Cardiac muscle cell (in vitro differentiated cells and primary cell): ENCODE measurements at regions not wholly inside any gene's neighbourhood (a gene's known extent, or its start where the extent isn't known, plus 50 kb on each side); places are given as distances from the start of the nearest gene placed in this dataset.

ENCODE experiments used
- DNase-seq, 2 donors: peaks; one replicate each; pipeline versions ENCODE4 v3.0.0 to v3.0.0-alpha.2; 2010 to 2017; ENCODE audit warnings: low read depth in 1 of 2, low spot score in 1 of 2
- H3K27ac ChIP-seq: fragments of 200-600 bp; sonication (generic); 2 replicates; pipeline ENCODE4 v1.5.1; 2016
- H3K27me3 ChIP-seq: fragments of 200-600 bp; sonication (generic); 2 replicates; pipeline ENCODE4 v1.6.0; 2016; ENCODE audit warnings: control low read depth
- H3K36me3 ChIP-seq: fragments of 200-600 bp; sonication (generic); 2 replicates; pipeline ENCODE4 v1.5.1; 2016; ENCODE audit warnings: control low read depth
- H3K4me1 ChIP-seq: fragments of 200-600 bp; sonication (generic); 2 replicates; pipeline ENCODE4 v1.8.1; 2017; ENCODE audit warnings: low read depth, mild to moderate bottlenecking, mixed run types
- H3K4me3 ChIP-seq: fragments of 200-600 bp; sonication (generic); 2 replicates; pipeline ENCODE4 v1.5.1; 2016; ENCODE audit warnings: mild to moderate bottlenecking
- H3K9me3 ChIP-seq: fragments of 200-600 bp; sonication (generic); 2 replicates; pipeline ENCODE4 v1.5.1; 2017; ENCODE audit warnings: low read depth, mild to moderate bottlenecking, control low read depth
- TF ChIP-seq, protein P1 (sequence below): IDR thresholded peaks from 2 replicates; pipeline ENCODE4 v1.5.1; 2012; ENCODE audit warnings: low read depth, mild to moderate bottlenecking, low read length

DNA sequence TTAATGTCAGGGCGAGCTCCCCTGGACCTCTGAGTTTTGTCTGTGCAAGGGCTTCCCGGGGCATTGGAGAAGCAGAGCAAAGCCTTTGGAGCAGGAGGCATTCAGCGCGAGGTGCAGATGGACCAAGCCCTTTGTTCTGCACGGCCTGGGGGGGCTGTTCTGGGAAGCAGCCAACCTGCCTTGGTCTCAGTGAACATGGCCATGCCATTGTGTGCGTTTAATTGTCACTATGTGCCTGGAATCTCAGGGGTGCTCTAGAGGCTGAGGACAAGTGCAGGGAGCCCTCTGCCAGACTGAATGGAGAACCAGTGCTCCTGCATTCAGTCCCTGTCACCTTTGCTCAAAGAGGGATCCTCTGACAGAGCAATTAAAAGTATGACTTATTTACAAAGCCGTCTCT lies 329.4 kb downstream of the IRX1 start:
- DNase-seq = no peak
- H3K4me3 ChIP-seq = no peak overlapping the region
- H3K36me3 ChIP-seq = no peaks in the 10 kb centered on the region
- TF ChIP-seq, protein P1, sequence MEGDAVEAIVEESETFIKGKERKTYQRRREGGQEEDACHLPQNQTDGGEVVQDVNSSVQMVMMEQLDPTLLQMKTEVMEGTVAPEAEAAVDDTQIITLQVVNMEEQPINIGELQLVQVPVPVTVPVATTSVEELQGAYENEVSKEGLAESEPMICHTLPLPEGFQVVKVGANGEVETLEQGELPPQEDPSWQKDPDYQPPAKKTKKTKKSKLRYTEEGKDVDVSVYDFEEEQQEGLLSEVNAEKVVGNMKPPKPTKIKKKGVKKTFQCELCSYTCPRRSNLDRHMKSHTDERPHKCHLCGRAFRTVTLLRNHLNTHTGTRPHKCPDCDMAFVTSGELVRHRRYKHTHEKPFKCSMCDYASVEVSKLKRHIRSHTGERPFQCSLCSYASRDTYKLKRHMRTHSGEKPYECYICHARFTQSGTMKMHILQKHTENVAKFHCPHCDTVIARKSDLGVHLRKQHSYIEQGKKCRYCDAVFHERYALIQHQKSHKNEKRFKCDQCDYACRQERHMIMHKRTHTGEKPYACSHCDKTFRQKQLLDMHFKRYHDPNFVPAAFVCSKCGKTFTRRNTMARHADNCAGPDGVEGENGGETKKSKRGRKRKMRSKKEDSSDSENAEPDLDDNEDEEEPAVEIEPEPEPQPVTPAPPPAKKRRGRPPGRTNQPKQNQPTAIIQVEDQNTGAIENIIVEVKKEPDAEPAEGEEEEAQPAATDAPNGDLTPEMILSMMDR = no peak
- no peaks in the 10 kb centered on the region for H3K4me1 ChIP-seq
- no peak overlapping the region for H3K27ac ChIP-seq
- no peaks in the 10 kb centered on the region for H3K27me3 ChIP-seq
- H3K9me3 ChIP-seq = no peaks in the 10 kb centered on the region

DNA sequence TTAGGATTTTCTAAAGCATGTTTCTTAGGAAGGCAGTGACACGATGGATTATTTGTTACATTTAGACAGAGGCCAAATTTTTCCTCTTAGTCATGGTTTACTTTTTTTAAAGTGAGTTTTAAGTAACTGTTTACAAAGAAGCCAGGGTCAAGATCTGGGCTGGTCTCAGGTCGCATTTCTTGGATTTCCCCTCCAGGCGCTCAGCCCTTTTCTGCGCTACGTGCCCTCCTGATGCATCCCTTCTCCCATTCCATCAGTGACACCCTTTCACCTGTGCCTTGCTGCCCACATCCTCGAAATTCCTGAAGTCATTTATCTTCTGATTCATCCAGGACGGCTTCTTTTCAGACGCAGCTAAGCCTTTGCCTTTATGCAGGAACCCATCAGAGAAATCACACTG lies 330.3 kb downstream of the IRX1 start:
- H3K36me3 ChIP-seq = no peaks in the 10 kb centered on the region
- no peak for DNase-seq
- no peaks in the 10 kb centered on the region for H3K9me3 ChIP-seq
- TF ChIP-seq, protein P1 = no peak
- no peaks in the 10 kb centered on the region for H3K4me1 ChIP-seq
- no peaks in the 10 kb centered on the region for H3K27me3 ChIP-seq
- H3K27ac ChIP-seq = no peak overlapping the region
- no peak overlapping the region for H3K4me3 ChIP-seq

DNA sequence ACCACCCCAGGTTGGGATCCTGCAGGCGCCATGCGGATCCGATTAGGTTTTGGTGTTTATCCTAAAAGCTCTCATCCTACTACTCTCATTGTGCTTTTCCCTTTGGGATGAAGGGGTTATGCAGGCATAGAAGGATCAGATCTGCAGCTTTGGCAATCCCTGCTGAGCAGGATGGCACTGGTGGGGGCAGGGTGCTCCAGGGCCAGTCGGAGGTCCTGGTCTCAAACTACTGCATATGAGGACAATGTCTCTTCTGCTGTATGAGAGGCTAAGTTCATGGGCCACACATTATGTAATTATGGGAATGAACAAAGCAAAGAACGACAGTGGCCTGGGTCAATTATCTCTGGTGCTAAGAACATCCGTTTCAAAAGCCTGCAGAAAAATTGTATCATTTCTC lies 334.2 kb downstream of the IRX1 start:
- TF ChIP-seq, protein P1 = no peak
- H3K27ac ChIP-seq = no peak overlapping the region
- H3K4me3 ChIP-seq = no peak overlapping the region
- H3K27me3 ChIP-seq = no peaks in the 10 kb centered on the region
- H3K9me3 ChIP-seq = no peaks in the 10 kb centered on the region
- no peaks in the 10 kb centered on the region for H3K4me1 ChIP-seq
- DNase-seq = no peak
- H3K36me3 ChIP-seq = no peaks in the 10 kb centered on the region

- Histone ChIP-seq H3K4me3 (no peak overlapping the region), H3K9me3 (no peaks in the 10 kb centered on the region), H3K27me3 (no peaks in the 10 kb centered on the region), H3K4me1 (no peaks in the 10 kb centered on the region), H3K36me3 (no peaks in the 10 kb centered on the region), H3K27ac (no peak overlapping the region)
- DNase-seq = no peak
- TF ChIP-seq, protein P1 = no peak
Measured at GRCh38 chr5:3931976-3932375, 336.3 kb downstream of the IRX1 start.

GRCh38 chr5:3933536-3933935 lies 337.9 kb downstream of the IRX1 start:
- no peak overlapping the region for H3K4me3 ChIP-seq
- no peaks in the 10 kb centered on the region for H3K4me1 ChIP-seq
- H3K36me3 ChIP-seq = no peaks in the 10 kb centered on the region
- no peak overlapping the region for H3K27ac ChIP-seq
- TF ChIP-seq, protein P1 = no peak
- no peak for DNase-seq
- H3K27me3 ChIP-seq = no peaks in the 10 kb centered on the region
- H3K9me3 ChIP-seq = no peaks in the 10 kb centered on the region

DNA sequence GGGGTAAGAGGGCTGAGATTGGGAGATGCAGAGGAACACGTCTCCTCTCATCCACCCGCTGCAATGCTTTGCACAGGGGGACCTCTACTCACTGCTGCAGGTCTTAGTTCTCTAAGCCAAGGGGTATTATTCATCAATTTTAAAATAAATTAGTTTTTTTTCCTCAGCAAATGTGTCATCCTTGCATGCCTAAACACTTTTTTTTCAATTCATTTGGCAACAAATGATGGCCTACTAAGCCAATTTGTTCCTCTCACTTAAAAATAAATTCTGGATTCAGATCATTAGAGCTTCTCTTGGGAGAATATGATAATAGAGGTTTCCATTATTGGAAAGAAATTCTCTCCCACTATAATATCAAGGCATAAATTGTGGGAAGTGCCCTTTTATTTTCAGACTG lies 338.3 kb downstream of the IRX1 start:
- Histone ChIP-seq H3K9me3 (no peaks in the 10 kb centered on the region), H3K4me3 (no peak overlapping the region), H3K36me3 (no peaks in the 10 kb centered on the region), H3K27ac (no peak overlapping the region), H3K27me3 (no peaks in the 10 kb centered on the region), H3K4me1 (no peaks in the 10 kb centered on the region)
- no peak for DNase-seq
- TF ChIP-seq, protein P1 = no peak
